HepG2 (cell line): ENCODE measurements at regions not wholly inside any gene's neighbourhood (a gene's known extent, or its start where the extent isn't known, plus 50 kb on each side); places are given as distances from the start of the nearest gene placed in this dataset.

Experiments
- ATAC-seq: fragments of 200-7000 bp; cut with Tn5 transposase; 3 replicates; pipeline ENCODE4 v1.9.1; 2020; ENCODE audit warnings: mild to moderate bottlenecking, moderate library complexity
- BruUV-seq: library from RNA; stranded (reverse); fragments of 400-500 nt; replicated peaks from 2 replicates; lab custom pipeline; 2021; lab: Mats Ljungman, UMichigan
- CTCF ChIA-PET: fragments of 300-600 bp; formaldehyde crosslinking; extraction: SDS; loops from one replicate; lab custom pipeline; 2021; ENCODE audit warnings: low total read pairs, inconsistent platforms, low intra/inter-chr PET ratio; lab: Yijun Ruan, JAX
- POLR2A ChIA-PET: fragments of 350-600 bp; sonication (Branson Sonifier 250); formaldehyde crosslinking; loops from one replicate; lab custom pipeline; 2020; ENCODE audit warnings: antibody characterized with exemption, inconsistent platforms; lab: Yijun Ruan, JAX
- DNase-seq: peaks from one replicate; pipeline ENCODE4 v3.0.0-alpha.2; 2015; ENCODE audit warnings: low spot score
- FAIRE-seq: peaks from 3 replicates; lab custom pipeline; 2011; peaks lifted over from hg19 to GRCh38; lab: Jason Lieb, UNC
- H2AFZ ChIP-seq: one replicate; pipeline ENCODE4 v1.6.1; 2011; ENCODE audit warnings: low read length, inconsistent platforms
- H3K27ac ChIP-seq: fragments of 300-600 bp; 3 replicates; pipeline ENCODE4 v1.8.0; 2011; ENCODE audit warnings: mixed run types, mild to moderate bottlenecking, mixed read lengths, low read length, inconsistent platforms; ENCODE audit not compliant: insufficient read depth; ENCODE audit errors: extremely low read length
- H3K27me3 ChIP-seq, 2 experiments: fragments of 200-600 bp in 1 of 2; 2 replicates in 1 of 2; 3 replicates in 1 of 2; pipeline versions ENCODE4 v1.6.0 to v1.8.0; 2011; ENCODE audit warnings: low read length in 2 of 2, mild to moderate bottlenecking in 2 of 2, moderate library complexity in 2 of 2, inconsistent platforms in 1 of 2; ENCODE audit not compliant: insufficient read depth in 2 of 2, control insufficient read depth in 1 of 2
- H3K36me3 ChIP-seq, 2 experiments: fragments of 200-600 bp in 1 of 2; replicated peaks in 1 of 2; 2 replicates in 1 of 2; 3 replicates in 1 of 2; pipeline versions ENCODE4 v1.5.1 to v1.8.0; 2011; ENCODE audit warnings: low read length in 2 of 2, inconsistent platforms in 1 of 2; ENCODE audit not compliant: insufficient read depth in 2 of 2, control insufficient read depth in 1 of 2
- H3K4me1 ChIP-seq: 2 replicates; pipeline ENCODE4 v1.5.1; 2012; ENCODE audit warnings: low read length, inconsistent platforms; ENCODE audit not compliant: insufficient read depth
- H3K4me2 ChIP-seq: 2 replicates; pipeline ENCODE4 v1.6.0; 2011; ENCODE audit warnings: low read depth, low read length, inconsistent platforms
- H3K4me3 ChIP-seq, 3 experiments: fragments of 200-600 bp in 1 of 3; sonication (generic), shearing (Covaris generic) in 1 of 3; replicated peaks in 1 of 3; 2 replicates each; pipeline ENCODE4 v1.5.1; 2011 to 2016; ENCODE audit warnings: low read length in 3 of 3, inconsistent platforms in 2 of 3, low read depth in 2 of 3, mild to moderate bottlenecking in 2 of 3, control low read depth in 1 of 3, mixed read lengths in 1 of 3; ENCODE audit not compliant: insufficient read depth in 1 of 3
- H3K79me2 ChIP-seq: one replicate; pipeline ENCODE4 v1.6.1; 2011; ENCODE audit warnings: low read length, inconsistent platforms; ENCODE audit not compliant: insufficient read depth
- H3K9ac ChIP-seq: 2 replicates; pipeline ENCODE4 v1.6.0; 2011; ENCODE audit warnings: mild to moderate bottlenecking, low read depth, low read length, inconsistent platforms; ENCODE audit not compliant: insufficient read depth
- H3K9me3 ChIP-seq: 2 replicates; pipeline ENCODE4 v1.5.1; 2012; ENCODE audit warnings: mild to moderate bottlenecking, low read length
- H4K20me1 ChIP-seq: 2 replicates; pipeline ENCODE4 v1.6.0; 2011; ENCODE audit warnings: inconsistent platforms, mild to moderate bottlenecking, low read length, moderate library complexity; ENCODE audit not compliant: insufficient read depth
- ARHGAP35 ChIP-seq: sonication (generic); formaldehyde crosslinking; IDR thresholded peaks from 2 replicates; pipeline ENCODE4 v1.9.0; 2022; ENCODE audit warnings: mild to moderate bottlenecking, inconsistent platforms, moderate library complexity, missing genetic modification reagents, borderline replicate concordance
- GFI1 ChIP-seq: sonication (generic); formaldehyde crosslinking; IDR thresholded peaks from 2 replicates; pipeline ENCODE4 v1.5.0; 2020; ENCODE audit warnings: missing genetic modification reagents, mild to moderate bottlenecking, borderline replicate concordance
- KDM3A ChIP-seq: IDR thresholded peaks from 2 replicates; pipeline ENCODE4 v1.6.1; 2018; ENCODE audit warnings: low read depth, missing compliant biosample characterization
- KLF15 ChIP-seq: sonication (generic); formaldehyde crosslinking; IDR thresholded peaks from 2 replicates; pipeline ENCODE4 v1.8.1; 2023; ENCODE audit warnings: borderline replicate concordance, mild to moderate bottlenecking, inconsistent platforms, missing genetic modification reagents, mixed read lengths
- NR3C1 ChIP-seq: sonication (generic); formaldehyde crosslinking; IDR thresholded peaks from 2 replicates; pipeline ENCODE4 v1.4.0; 2020; ENCODE audit warnings: missing genetic modification reagents
- SRSF4 ChIP-seq: fragments of 200-400 bp; formaldehyde crosslinking; IDR thresholded peaks from one replicate; pipeline ENCODE4 v1.6.1; 2018; ENCODE audit warnings: mild to moderate bottlenecking, low read depth, low read length, moderate library complexity; ENCODE audit not compliant: poor library complexity, severe bottlenecking
- TEAD3 ChIP-seq: optimal IDR thresholded peaks from 2 replicates; pipeline ENCODE3; 2016; ENCODE audit warnings: borderline replicate concordance
- ZFY ChIP-seq: sonication (generic); formaldehyde crosslinking; IDR thresholded peaks from 2 replicates; pipeline ENCODE4 v1.4.0; 2020; ENCODE audit warnings: missing genetic modification reagents
- ZNF343 ChIP-seq: sonication (generic); formaldehyde crosslinking; IDR thresholded peaks from 2 replicates; pipeline ENCODE4 v1.4.0; 2020; ENCODE audit warnings: mild to moderate bottlenecking, missing genetic modification reagents
- ZNF451 ChIP-seq: sonication (generic); formaldehyde crosslinking; IDR thresholded peaks from 2 replicates; pipeline ENCODE4 v1.5.0; 2020; ENCODE audit warnings: mild to moderate bottlenecking, missing genetic modification reagents
- ZNF460 ChIP-seq: sonication (generic); formaldehyde crosslinking; IDR thresholded peaks from 2 replicates; pipeline ENCODE4 v1.5.1; 2020; ENCODE audit warnings: missing genetic modification reagents, mild to moderate bottlenecking, borderline replicate concordance
- ZNF564 ChIP-seq: sonication (generic); formaldehyde crosslinking; IDR thresholded peaks from 2 replicates; pipeline ENCODE4 v1.8.1; 2023; ENCODE audit warnings: mild to moderate bottlenecking, missing genetic modification reagents
- ZNF616 ChIP-seq: sonication (generic); formaldehyde crosslinking; IDR thresholded peaks from 2 replicates; pipeline ENCODE4 v1.5.0; 2020; ENCODE audit warnings: low read depth, mild to moderate bottlenecking, missing genetic modification reagents
- WGBS: methylation state at CpG from one replicate; pipeline ENCODE4 v1.1.6; 2017; ENCODE audit warnings: low lambda C conversion rate; 5-methylcytosine and 5-hydroxymethylcytosine counted together
- in situ Hi-C: cut with HindIII; loops from 2 replicates; pipeline ENCODE4 v1.10.0; 2017; ENCODE audit warnings: low pct_unique_long_range_greater_than_20kb; ENCODE audit not compliant: extremely low pct_ligation_motif_present
- intact Hi-C: fragments of 100-400 bp; cut with micrococcal nuclease; formaldehyde crosslinking; loops from one replicate; pipeline ENCODE4 v1.10.0; 2022; ENCODE audit not compliant: unreplicated experiment

DNA sequence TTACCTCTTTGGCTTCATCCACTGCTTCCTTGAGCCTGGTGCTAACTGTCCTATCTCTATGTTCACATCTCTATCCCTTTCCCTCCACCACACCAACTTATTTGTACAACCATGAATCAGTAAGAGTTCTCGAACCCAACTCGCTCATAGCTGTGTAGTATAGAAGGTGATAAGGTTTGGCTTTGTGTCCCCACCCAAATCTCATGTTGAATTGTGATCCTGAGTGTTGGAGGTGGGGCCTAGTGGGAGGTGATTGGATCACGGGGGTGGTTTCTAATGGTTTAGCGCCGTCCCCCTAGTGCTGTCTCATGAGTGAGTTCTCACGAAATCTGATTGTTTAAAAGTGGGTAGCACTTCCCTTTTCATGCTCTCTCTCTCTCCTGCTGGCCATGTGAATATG, 235.6 kb upstream of the FMN2 start (continued):
- TF ChIP-seq KLF15 (CRISPR knock-in tag), result no peak
- no peak for TF ChIP-seq ZNF564 (CRISPR knock-in tag)
- no peak for TF ChIP-seq ZNF343
- TF ChIP-seq ARHGAP35 (CRISPR knock-in tag), result no peak

DNA sequence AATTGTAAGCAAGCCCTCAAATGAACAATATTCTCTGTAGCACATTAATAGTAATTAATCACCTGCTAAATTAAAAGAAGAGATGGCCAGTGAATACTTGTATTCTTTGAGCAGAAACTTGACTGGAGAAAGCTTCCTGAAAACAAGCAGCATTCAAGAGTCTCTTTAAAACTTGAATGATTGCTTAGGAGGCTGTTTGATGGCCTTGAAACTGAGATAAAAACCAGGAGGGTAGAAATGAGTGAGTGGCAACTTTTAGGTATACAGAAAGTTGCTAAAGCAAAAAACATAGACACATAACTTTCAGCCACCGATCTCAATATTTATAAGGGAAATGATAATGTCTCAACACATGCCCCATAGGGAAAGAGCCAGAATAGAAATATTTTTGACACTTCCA, 234.8 kb upstream of the FMN2 start:
- CTCF ChIA-PET, result no interaction called here
- H3K27me3 ChIP-seq, result no peaks in the 10 kb centered on the region
- H3K4me1 ChIP-seq, result no peaks in the 10 kb centered on the region
- ATAC-seq, result no peak
- 3% methylated on average over 1 of the region's 1 CpG for WGBS
- FAIRE-seq, result no peak
- no TSS peak for BruUV-seq
- in situ Hi-C loops, result no loop called here
- no peak for DNase-seq
- H3K9ac ChIP-seq, result no peak overlapping the region
- H3K36me3 ChIP-seq, result no peaks in the 10 kb centered on the region
- H3K9me3 ChIP-seq, result peaks cover 49% of the 10 kb centered on the region
- intact Hi-C loops, result no loop called here
- TF ChIP-seq NR3C1 (CRISPR knock-in tag), result no peak
- TF ChIP-seq ZFY (CRISPR knock-in tag), result no peak
- no peak for TF ChIP-seq ZNF451 (CRISPR knock-in tag)
- TF ChIP-seq TEAD3 (CRISPR knock-in tag), result no peak
- TF ChIP-seq GFI1 (CRISPR knock-in tag), result no peak
- no peak for TF ChIP-seq SRSF4
- no peak for TF ChIP-seq ZNF460
- TF ChIP-seq KDM3A (CRISPR knock-in tag), result no peak
- TF ChIP-seq ZNF616, result no peak
- H3K27ac ChIP-seq, result no peak overlapping the region
- H2AFZ ChIP-seq, result no peak overlapping the region
- H3K4me2 ChIP-seq, result no peak overlapping the region
- POLR2A ChIA-PET, result no interaction called here
- no peaks in the 10 kb centered on the region for H3K79me2 ChIP-seq
- H3K4me3 ChIP-seq, result no peak overlapping the region
- no peaks in the 10 kb centered on the region for H4K20me1 ChIP-seq
